GM12865 (cell line): ENCODE measurements at regions not wholly inside any gene's neighbourhood (a gene's known extent, or its start where the extent isn't known, plus 50 kb on each side); places are given as distances from the start of the nearest gene placed in this dataset.

ENCODE experiments used
- DNase-seq: peaks from one replicate; pipeline ENCODE4 v3.0.0; 2010; ENCODE audit warnings: low read depth
- H3K4me3 ChIP-seq: 2 replicates; pipeline ENCODE4 v1.5.1; 2011; ENCODE audit warnings: mild to moderate bottlenecking, low read depth, low read length, control low read depth
- TF ChIP-seq, protein P1 (sequence below): IDR thresholded peaks from 2 replicates; pipeline ENCODE4 v1.5.1; 2011; ENCODE audit warnings: low read length, control low read depth, low read depth, inconsistent platforms; ENCODE audit not compliant: insufficient read depth; ENCODE audit errors: missing control alignments

DNA sequence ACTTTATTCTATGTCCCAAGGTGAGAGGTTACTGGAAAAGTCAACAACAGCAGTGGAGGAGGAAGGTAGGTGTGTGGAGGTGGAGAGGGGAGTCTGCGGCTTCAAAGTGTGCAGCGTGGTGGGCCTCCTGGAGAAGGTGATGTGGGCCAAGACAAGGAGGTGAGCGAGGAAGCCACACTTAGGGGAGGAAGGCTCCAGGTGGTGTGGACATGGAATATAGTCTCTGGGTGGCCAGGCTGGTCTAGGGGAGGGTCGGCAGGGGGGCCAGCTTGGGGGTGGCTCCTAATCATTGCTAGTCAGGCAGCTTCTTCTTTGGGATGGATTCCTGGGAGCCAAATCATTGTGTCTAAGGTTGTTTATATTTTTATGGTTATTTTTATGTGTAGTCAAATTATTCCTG lies 111.5 kb upstream of the CDH4 start:
- H3K4me3 ChIP-seq: no peak overlapping the region
- DNase-seq: no peak
- TF ChIP-seq, protein P1, sequence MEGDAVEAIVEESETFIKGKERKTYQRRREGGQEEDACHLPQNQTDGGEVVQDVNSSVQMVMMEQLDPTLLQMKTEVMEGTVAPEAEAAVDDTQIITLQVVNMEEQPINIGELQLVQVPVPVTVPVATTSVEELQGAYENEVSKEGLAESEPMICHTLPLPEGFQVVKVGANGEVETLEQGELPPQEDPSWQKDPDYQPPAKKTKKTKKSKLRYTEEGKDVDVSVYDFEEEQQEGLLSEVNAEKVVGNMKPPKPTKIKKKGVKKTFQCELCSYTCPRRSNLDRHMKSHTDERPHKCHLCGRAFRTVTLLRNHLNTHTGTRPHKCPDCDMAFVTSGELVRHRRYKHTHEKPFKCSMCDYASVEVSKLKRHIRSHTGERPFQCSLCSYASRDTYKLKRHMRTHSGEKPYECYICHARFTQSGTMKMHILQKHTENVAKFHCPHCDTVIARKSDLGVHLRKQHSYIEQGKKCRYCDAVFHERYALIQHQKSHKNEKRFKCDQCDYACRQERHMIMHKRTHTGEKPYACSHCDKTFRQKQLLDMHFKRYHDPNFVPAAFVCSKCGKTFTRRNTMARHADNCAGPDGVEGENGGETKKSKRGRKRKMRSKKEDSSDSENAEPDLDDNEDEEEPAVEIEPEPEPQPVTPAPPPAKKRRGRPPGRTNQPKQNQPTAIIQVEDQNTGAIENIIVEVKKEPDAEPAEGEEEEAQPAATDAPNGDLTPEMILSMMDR: no peak

DNA sequence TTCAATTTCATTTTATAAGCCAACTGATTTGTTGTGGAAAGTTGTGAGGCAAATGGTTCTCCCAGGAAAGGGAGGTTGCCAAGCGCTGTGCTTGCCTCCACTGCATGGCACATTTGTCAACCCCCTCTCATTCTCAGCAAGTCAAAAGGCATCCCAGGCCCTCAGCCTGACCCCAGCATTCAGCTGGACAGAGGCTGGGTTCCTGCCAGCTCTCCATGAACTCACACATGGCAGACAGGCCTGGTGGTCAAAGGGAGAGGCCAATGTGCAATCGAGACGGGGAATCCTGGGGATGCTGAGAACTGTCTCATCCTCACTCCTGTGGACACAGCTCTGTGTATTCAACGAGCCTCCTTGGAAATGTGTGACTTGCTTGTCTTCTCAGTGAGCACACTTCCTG lies 106.0 kb upstream of the CDH4 start:
- H3K4me3 ChIP-seq: no peak overlapping the region
- no peak for DNase-seq
- TF ChIP-seq, protein P1: no peak

DNA sequence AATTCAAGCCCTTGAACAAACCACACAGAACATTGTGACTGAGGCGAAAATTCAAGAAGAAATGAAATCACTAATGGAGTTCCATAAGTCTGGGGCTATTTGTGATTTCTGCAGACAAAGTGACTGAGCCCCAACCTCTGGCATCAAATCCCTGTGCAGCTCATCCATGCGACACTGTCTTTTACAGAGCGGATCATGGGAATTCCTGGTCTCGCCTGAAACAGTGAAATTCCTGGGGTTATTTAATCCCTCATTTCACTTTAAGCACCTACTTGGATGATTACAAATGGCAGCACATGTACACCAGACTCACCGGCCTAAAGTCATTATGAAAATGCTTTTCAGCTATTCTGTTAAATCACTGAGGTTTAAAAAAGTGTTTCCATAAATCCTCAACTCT lies 102.4 kb upstream of the CDH4 start:
- H3K4me3 ChIP-seq: no peak overlapping the region

DNA sequence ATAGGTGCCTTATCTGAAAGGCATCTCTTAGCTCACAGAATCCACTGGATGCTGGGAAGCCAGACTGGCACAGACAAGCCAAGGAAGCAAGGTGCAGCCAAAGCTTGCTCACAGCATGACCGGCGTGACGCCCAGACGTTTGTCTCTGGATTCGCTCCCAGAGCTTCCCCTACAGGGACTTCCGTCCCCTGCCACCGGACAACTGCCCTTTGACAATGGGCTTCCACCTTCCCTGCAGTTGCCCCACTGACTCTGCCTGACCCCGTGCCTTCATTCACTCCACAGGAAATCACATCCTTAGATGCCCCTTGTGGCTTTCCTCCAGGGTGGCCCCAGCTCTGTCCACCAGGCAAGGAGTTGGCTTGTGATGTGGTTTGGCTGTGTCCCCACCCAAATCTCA lies 94.8 kb upstream of the CDH4 start:
- no peak for DNase-seq
- no peak overlapping the region for H3K4me3 ChIP-seq
- TF ChIP-seq, protein P1: no peak

More for the DNA sequence above, 102.4 kb upstream of the CDH4 start:
- TF ChIP-seq, protein P1: no peak
- no peak for DNase-seq

DNA sequence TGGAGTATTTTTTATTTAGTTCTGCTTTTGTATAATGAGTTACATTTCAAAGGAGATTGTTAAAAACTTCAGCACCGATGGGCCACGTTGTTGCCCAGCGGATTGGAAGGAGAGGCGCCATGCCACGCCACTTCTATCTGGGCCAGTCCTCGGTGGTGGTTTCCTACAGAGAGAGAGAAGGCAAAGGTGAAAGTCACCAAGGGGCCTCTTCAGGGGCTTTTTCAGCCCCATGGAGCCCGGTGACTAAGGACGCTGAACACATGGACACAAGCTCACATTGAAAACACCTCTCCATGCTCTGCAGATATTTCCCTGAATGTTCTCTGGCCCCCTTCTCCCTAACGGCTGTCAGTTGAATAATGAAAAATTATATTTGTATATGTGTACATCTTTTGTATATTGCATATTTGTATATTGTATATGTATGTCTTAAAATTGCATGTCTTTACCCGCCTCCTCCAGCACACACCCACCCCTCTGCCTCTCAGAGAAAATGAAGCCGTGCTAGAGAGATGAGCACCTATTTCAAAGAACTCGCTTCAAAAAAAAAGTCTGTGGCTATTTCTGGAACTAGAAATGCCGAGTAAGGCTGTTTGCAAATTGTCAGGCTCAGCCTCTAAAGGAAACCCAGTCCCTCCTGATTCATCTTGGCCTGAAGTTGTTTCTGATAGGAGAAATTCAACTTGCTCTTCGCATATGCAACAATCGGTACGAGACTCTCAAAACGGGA lies 91.9 kb upstream of the CDH4 start:
- TF ChIP-seq, protein P1: no peak

DNA sequence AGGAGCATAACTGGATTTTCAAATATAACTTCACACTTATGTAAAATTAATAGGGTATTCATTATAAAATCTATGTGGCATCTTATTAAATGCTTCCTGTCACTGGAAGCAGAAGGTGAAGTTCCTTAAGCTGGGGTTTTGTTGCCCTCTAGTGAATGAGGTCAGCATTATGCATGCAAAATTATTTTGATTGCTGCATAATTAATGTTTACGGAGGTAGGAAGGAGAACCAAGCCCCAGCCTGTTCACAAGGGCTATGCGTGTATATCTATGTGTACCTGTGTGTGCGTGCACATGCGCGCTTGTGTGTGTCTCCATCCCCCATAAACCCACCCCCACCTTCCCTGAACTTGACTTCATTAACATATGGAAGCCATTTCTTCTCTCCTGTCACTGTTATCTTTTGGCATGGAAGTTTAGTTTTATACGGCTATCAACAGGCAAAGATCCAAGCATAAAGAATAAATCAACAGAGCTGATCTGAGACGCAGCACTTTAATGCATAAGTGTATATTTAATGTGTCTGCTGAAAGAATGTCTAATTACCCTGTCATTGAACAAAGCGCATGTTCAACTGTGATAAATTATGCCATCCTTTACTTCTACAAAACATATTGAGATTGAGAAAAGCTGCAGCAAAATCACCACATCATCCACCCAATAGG lies 90.2 kb upstream of the CDH4 start:
- TF ChIP-seq, protein P1: no peak
- DNase-seq: no peak

More for the DNA sequence above, 91.9 kb upstream of the CDH4 start:
- DNase-seq: no peak
- H3K4me3 ChIP-seq: no peak overlapping the region

More for the DNA sequence above, 90.2 kb upstream of the CDH4 start:
- H3K4me3 ChIP-seq: no peak overlapping the region
